IMR-90 (cell line): ENCODE measurements at regions not wholly inside any gene's neighbourhood (a gene's known extent, or its start where the extent isn't known, plus 50 kb on each side); places are given as distances from the start of the nearest gene placed in this dataset.

Experiments used
- ATAC-seq: fragments of 200-7000 bp; cut with Tn5 transposase; 2 replicates; pipeline ENCODE4 v1.9.1; 2020; ENCODE audit warnings: low read depth, mild to moderate bottlenecking, moderate library complexity
- BruUV-seq: library from RNA; stranded (reverse); fragments of 400-500 nt; replicated peaks from 2 replicates; lab custom pipeline; 2021; lab: Mats Ljungman, UMichigan
- CTCF ChIA-PET: fragments of 300-600 bp; formaldehyde crosslinking; extraction: SDS; loops from one replicate; lab custom pipeline; 2021; ENCODE audit warnings: antibody characterized with exemption; lab: Yijun Ruan, JAX
- POLR2A ChIA-PET: fragments of 300-600 bp; sonication (Branson Sonifier 250); formaldehyde crosslinking; loops from one replicate; lab custom pipeline; 2022; ENCODE audit warnings: antibody characterized with exemption; ENCODE audit not compliant: unreplicated experiment; lab: Charles Lee
- DNase-seq: peaks from one replicate; pipeline ENCODE4 v3.0.0; 2013
- H2AFZ ChIP-seq: replicated peaks from 2 replicates; pipeline ENCODE3; 2013; ENCODE audit warnings: low read length, mild to moderate bottlenecking; ENCODE audit not compliant: poor library complexity
- H2AK5ac ChIP-seq: 2 replicates; pipeline ENCODE4 v1.6.1; 2013; ENCODE audit warnings: low read depth, low read length, inconsistent platforms
- H2AK9ac ChIP-seq: replicated peaks from 2 replicates; pipeline ENCODE3; 2013; ENCODE audit warnings: mild to moderate bottlenecking, low read depth, low read length, moderate library complexity; ENCODE audit not compliant: poor library complexity
- H2BK120ac ChIP-seq: 2 replicates; pipeline ENCODE4 v1.6.1; 2013; ENCODE audit warnings: low read depth, low read length, inconsistent platforms
- H2BK15ac ChIP-seq: 3 replicates; pipeline ENCODE4 v1.6.1; 2013; ENCODE audit warnings: low read depth, low read length, inconsistent platforms
- H2BK20ac ChIP-seq: 2 replicates; pipeline ENCODE4 v1.6.1; 2013; ENCODE audit warnings: low read depth, mild to moderate bottlenecking, inconsistent platforms, low read length, moderate library complexity
- H2BK5ac ChIP-seq: 2 replicates; pipeline ENCODE4 v1.6.1; 2013; ENCODE audit warnings: mild to moderate bottlenecking, low read depth, low read length, inconsistent platforms; ENCODE audit not compliant: poor library complexity, severe bottlenecking
- H3K14ac ChIP-seq: replicated peaks from 2 replicates; pipeline ENCODE4 v1.6.1; 2013; ENCODE audit warnings: low read depth, low read length, inconsistent platforms
- H3K18ac ChIP-seq: 2 replicates; pipeline ENCODE4 v1.6.1; 2013; ENCODE audit warnings: low read depth, low read length, control low read depth
- H3K23ac ChIP-seq: 2 replicates; pipeline ENCODE4 v1.6.1; 2013; ENCODE audit warnings: low read depth, low read length, inconsistent platforms
- H3K27ac ChIP-seq: 2 replicates; pipeline ENCODE4 v1.5.1; 2013; ENCODE audit warnings: mild to moderate bottlenecking, control low read depth, low read length; ENCODE audit not compliant: insufficient read depth
- H3K27me3 ChIP-seq: 2 replicates; pipeline ENCODE4 v1.6.1; 2013; ENCODE audit warnings: low read length; ENCODE audit not compliant: control insufficient read depth, insufficient read depth
- H3K36me3 ChIP-seq: 2 replicates; pipeline ENCODE4 v1.6.1; 2013; ENCODE audit warnings: low read length, mixed read lengths; ENCODE audit not compliant: control insufficient read depth, insufficient read depth
- H3K4ac ChIP-seq: 2 replicates; pipeline ENCODE4 v1.6.1; 2013; ENCODE audit warnings: low read depth, low read length, inconsistent platforms
- H3K4me1 ChIP-seq: 2 replicates; pipeline ENCODE4 v1.6.1; 2013; ENCODE audit warnings: low read length, mixed read lengths; ENCODE audit not compliant: control insufficient read depth, insufficient read depth
- H3K4me2 ChIP-seq: 2 replicates; pipeline ENCODE4 v1.6.1; 2013; ENCODE audit warnings: low read depth, mild to moderate bottlenecking, control low read depth, low read length, moderate library complexity
- H3K4me3 ChIP-seq: 2 replicates; pipeline ENCODE4 v1.5.1; 2013; ENCODE audit warnings: low read depth, mild to moderate bottlenecking, control low read depth, low read length, moderate library complexity; ENCODE audit not compliant: insufficient read depth
- H3K56ac ChIP-seq: 2 replicates; pipeline ENCODE4 v1.6.1; 2013; ENCODE audit warnings: low read length, inconsistent platforms; ENCODE audit not compliant: insufficient read depth; ENCODE audit errors: extremely low read depth
- H3K79me1 ChIP-seq, 2 experiments: 2 replicates each; pipeline ENCODE4 v1.6.1; 2013; ENCODE audit warnings: low read length in 2 of 2, inconsistent platforms in 1 of 2, low read depth in 1 of 2
- H3K9ac ChIP-seq: 2 replicates; pipeline ENCODE4 v1.6.1; 2013; ENCODE audit warnings: low read depth, low read length, control low read depth
- H3K9me1 ChIP-seq: 2 replicates; pipeline ENCODE4 v1.6.1; 2013; ENCODE audit warnings: low read length, inconsistent platforms; ENCODE audit not compliant: insufficient read depth
- H3K9me3 ChIP-seq: 2 replicates; pipeline ENCODE4 v1.6.1; 2013; ENCODE audit warnings: low read length; ENCODE audit not compliant: control insufficient read depth, insufficient read depth
- H4K20me1 ChIP-seq: 2 replicates; pipeline ENCODE4 v1.6.1; 2013; ENCODE audit warnings: low read length, inconsistent platforms; ENCODE audit not compliant: insufficient read depth
- H4K5ac ChIP-seq: 2 replicates; pipeline ENCODE4 v1.6.1; 2013; ENCODE audit warnings: mild to moderate bottlenecking, low read depth, low read length, control low read depth
- H4K8ac ChIP-seq, 2 experiments: 2 replicates each; pipeline ENCODE4 v1.6.1; 2013; ENCODE audit warnings: low read depth in 2 of 2, low read length in 2 of 2, control low read depth in 1 of 2, inconsistent platforms in 1 of 2
- H4K91ac ChIP-seq: 2 replicates; pipeline ENCODE4 v1.6.1; 2013; ENCODE audit warnings: low read depth, low read length, inconsistent platforms; ENCODE audit not compliant: insufficient read depth
- BHLHE40 ChIP-seq: fragments of 150-350 bp; IDR thresholded peaks from 2 replicates; pipeline ENCODE4 v1.6.1; 2016; ENCODE audit warnings: mild to moderate bottlenecking, low read depth, low read length
- CEBPB ChIP-seq: IDR thresholded peaks from 2 replicates; pipeline ENCODE4 v1.6.1; 2012; ENCODE audit warnings: low read depth, low read length, improper control_type of control experiment
- CTCF ChIP-seq: conservative IDR thresholded peaks from 2 replicates; pipeline ENCODE4 v1.5.1; 2012; ENCODE audit warnings: mild to moderate bottlenecking, low read depth, low read length, improper control_type of control experiment
- ELK1 ChIP-seq: fragments of 150-350 bp; IDR thresholded peaks from 2 replicates; pipeline ENCODE4 v1.6.1; 2016; ENCODE audit warnings: low read depth, mild to moderate bottlenecking, low read length, moderate library complexity, borderline replicate concordance
- FOS ChIP-seq: fragments of 150-350 bp; IDR thresholded peaks from 2 replicates; pipeline ENCODE4 v1.6.1; 2016; ENCODE audit warnings: low read depth, low read length
- MAFK ChIP-seq: IDR thresholded peaks from 2 replicates; pipeline ENCODE4 v1.6.1; 2012; ENCODE audit warnings: low read depth, low read length, improper control_type of control experiment
- MAZ ChIP-seq: IDR thresholded peaks from 2 replicates; pipeline ENCODE4 v1.6.1; 2012; ENCODE audit warnings: low read depth, mild to moderate bottlenecking, low read length, improper control_type of control experiment, moderate library complexity, borderline replicate concordance
- MXI1 ChIP-seq: IDR thresholded peaks from 2 replicates; pipeline ENCODE4 v1.6.1; 2012; ENCODE audit warnings: low read depth, mild to moderate bottlenecking, low read length, moderate library complexity, borderline replicate concordance
- NFE2L2 ChIP-seq: fragments of 150-350 bp; IDR thresholded peaks from 2 replicates; pipeline ENCODE4 v1.6.1; 2016; ENCODE audit warnings: low read depth, mild to moderate bottlenecking, low read length
- POLR2A ChIP-seq: IDR thresholded peaks from 2 replicates; pipeline ENCODE4 v1.6.1; 2012; ENCODE audit warnings: mild to moderate bottlenecking, low read depth, low read length
- RAD21 ChIP-seq: IDR thresholded peaks from 2 replicates; pipeline ENCODE4 v1.6.1; 2012; ENCODE audit warnings: low read length, improper control_type of control experiment
- RCOR1 ChIP-seq: IDR thresholded peaks from 2 replicates; pipeline ENCODE4 v1.6.1; 2012; ENCODE audit warnings: mild to moderate bottlenecking, low read length, improper control_type of control experiment; ENCODE audit not compliant: insufficient replicate concordance
- RFX5 ChIP-seq: IDR thresholded peaks from 2 replicates; pipeline ENCODE4 v1.8.0; 2012; ENCODE audit warnings: low read depth, mild to moderate bottlenecking, low read length, moderate library complexity
- SMC3 ChIP-seq: fragments of 150-350 bp; IDR thresholded peaks from 2 replicates; pipeline ENCODE4 v1.6.1; 2016; ENCODE audit warnings: low read depth, mild to moderate bottlenecking, antibody characterized with exemption, low read length, moderate library complexity
- USF2 ChIP-seq: fragments of 150-350 bp; IDR thresholded peaks from 2 replicates; pipeline ENCODE4 v1.6.1; 2017; ENCODE audit warnings: mild to moderate bottlenecking, antibody characterized with exemption, low read length, low read depth
- WGBS, 2 experiments: methylation state at CpG; one replicate each; pipeline versions ENCODE4 v1.1.5 to v1.1.7; 2013; ENCODE audit warnings: missing lambda C conversion rate in 2 of 2; ENCODE audit not compliant: insufficient read length in 1 of 2; ENCODE audit errors: extremely low coverage in 2 of 2; 5-methylcytosine and 5-hydroxymethylcytosine counted together
- dilution Hi-C: fragments of 300-500 bp; cut with HindIII; formaldehyde crosslinking; loops from one replicate; pipeline ENCODE4 v1.14.3; 2018; ENCODE audit warnings: low sequenced_read_pairs; ENCODE audit not compliant: unreplicated experiment
- in situ Hi-C: fragments of 300-500 bp; cut with MboI; formaldehyde crosslinking; loops from 3 replicates; pipeline ENCODE4 v1.14.3; 2019; ENCODE audit warnings: low sequenced_read_pairs, inconsistent platforms, mixed read lengths
- intact Hi-C: fragments of 100-400 bp; cut with micrococcal nuclease; formaldehyde crosslinking; loops from 2 replicates; pipeline ENCODE4 v1.10.0; 2022

GRCh38 chr12:114815026-114815795, 131.2 kb upstream of the TBX3 start:
- H4K5ac ChIP-seq, result no peak overlapping the region
- no peak overlapping the region for H3K14ac ChIP-seq
- no peak for DNase-seq
- H3K4me3 ChIP-seq, result no peak overlapping the region
- H3K56ac ChIP-seq, result no peak overlapping the region
- no peak overlapping the region for H2AFZ ChIP-seq
- intact Hi-C loops, result loop anchor here (10.0 kb wide), 1 partner anchor 320 kb away; no protein-coding TSS in a partner anchor
- H3K4me2 ChIP-seq, result no peak overlapping the region
- H4K91ac ChIP-seq, result no peak overlapping the region
- H2BK120ac ChIP-seq, result peak overlapping the region; percentile 8; the same call in 1 of the 2 replicates
- H2AK5ac ChIP-seq, result peak overlapping the region; percentile 2; the same call in 1 of the 2 replicates
- WGBS, 2 experiments, result 80% methylated on average over 1 of the region's 10 CpGs; no CpG with 5 or more reads in 1 of the 2 experiments
- ATAC-seq, result no peak
- H3K4ac ChIP-seq, result no peak overlapping the region; the same call in 1 of the 2 replicates
- H3K4me1 ChIP-seq, result peaks cover 4% of the 10 kb centered on the region; the same call in 1 of the 2 replicates
- no peaks in the 10 kb centered on the region for H4K20me1 ChIP-seq
- H3K36me3 ChIP-seq, result no peaks in the 10 kb centered on the region
- H3K27me3 ChIP-seq, result no peaks in the 10 kb centered on the region
- no peak overlapping the region; the same call in 1 of the 2 replicates for H3K18ac ChIP-seq
- no peak overlapping the region for H2BK15ac ChIP-seq
- H3K9me1 ChIP-seq, result 0 out of 2 replicates have a peak, but pooled peaks cover 4% of the 10 kb centered on the region
- H3K9me3 ChIP-seq, result no peaks in the 10 kb centered on the region
- POLR2A ChIA-PET, result interaction anchor here (0.6 kb wide), 1 partner anchor 123 kb away, joined by 13 read pairs; no protein-coding TSS in a partner anchor
- no peaks in the 10 kb centered on the region for H3K79me1 ChIP-seq
- no TSS peak for BruUV-seq
- H2BK5ac ChIP-seq, result no peak overlapping the region
- H4K8ac ChIP-seq, result no peak overlapping the region
- peak overlapping the region; percentile 1; the same call in 1 of the 2 replicates for H2BK20ac ChIP-seq
- CTCF ChIA-PET, result no interaction called here
- H2AK9ac ChIP-seq, result no peak overlapping the region
- no peak overlapping the region for H3K9ac ChIP-seq
- in situ Hi-C loops, result no loop called here
- no peak overlapping the region for H3K27ac ChIP-seq
- dilution Hi-C loops, result no loop called here
- H3K23ac ChIP-seq, result no peak overlapping the region
- TF ChIP-seq RCOR1, result no peak
- TF ChIP-seq NFE2L2, result no peak
- no peak for TF ChIP-seq RFX5
- TF ChIP-seq POLR2A, result no peak
- no peak for TF ChIP-seq ELK1
- no peak for TF ChIP-seq RAD21
- no peak for TF ChIP-seq FOS
- TF ChIP-seq CTCF, result no peak
- TF ChIP-seq CEBPB, result no peak
- TF ChIP-seq MAFK, result no peak
- TF ChIP-seq USF2, result no peak
- no peak for TF ChIP-seq SMC3
- no peak for TF ChIP-seq MAZ
- TF ChIP-seq BHLHE40, result no peak
- no peak for TF ChIP-seq MXI1
